Glutamatergic neuron (in vitro differentiated cells): ENCODE measurements at regions not wholly inside any gene's neighbourhood (a gene's known extent, or its start where the extent isn't known, plus 50 kb on each side); places are given as distances from the start of the nearest gene placed in this dataset.

Source experiments
- DNase-seq: peaks from one replicate; pipeline ENCODE4 v3.0.0; 2022
- H3K27ac Mint-ChIP-seq: one replicate; pipeline ENCODE4 v1.8.0; 2020; ENCODE audit warnings: mild to moderate bottlenecking, mixed read lengths, inconsistent platforms; ENCODE audit not compliant: unreplicated experiment
- H3K27me3 Mint-ChIP-seq: one replicate; pipeline ENCODE4 v1.8.0; 2020; ENCODE audit warnings: mild to moderate bottlenecking, moderate library complexity, mixed read lengths, inconsistent platforms; ENCODE audit not compliant: unreplicated experiment
- H3K36me3 Mint-ChIP-seq: one replicate; pipeline ENCODE4 v1.8.0; 2020; ENCODE audit warnings: mild to moderate bottlenecking, mixed read lengths, inconsistent platforms; ENCODE audit not compliant: unreplicated experiment
- H3K4me1 Mint-ChIP-seq: one replicate; pipeline ENCODE4 v1.8.0; 2020; ENCODE audit warnings: mild to moderate bottlenecking, low read depth, mixed read lengths, inconsistent platforms; ENCODE audit not compliant: unreplicated experiment
- H3K4me3 Mint-ChIP-seq: one replicate; pipeline ENCODE4 v1.8.0; 2020; ENCODE audit warnings: mild to moderate bottlenecking, mixed read lengths, inconsistent platforms; ENCODE audit not compliant: unreplicated experiment
- H3K9me3 Mint-ChIP-seq: one replicate; pipeline ENCODE4 v1.8.0; 2020; ENCODE audit warnings: mild to moderate bottlenecking, moderate library complexity, mixed read lengths, inconsistent platforms; ENCODE audit not compliant: unreplicated experiment
- TF ChIP-seq, protein P1 (sequence below): fragments of 200-600 bp; sonication (generic); IDR thresholded peaks from one replicate; pipeline ENCODE4 v1.5.0; 2021; ENCODE audit not compliant: partially characterized antibody, unreplicated experiment

DNA sequence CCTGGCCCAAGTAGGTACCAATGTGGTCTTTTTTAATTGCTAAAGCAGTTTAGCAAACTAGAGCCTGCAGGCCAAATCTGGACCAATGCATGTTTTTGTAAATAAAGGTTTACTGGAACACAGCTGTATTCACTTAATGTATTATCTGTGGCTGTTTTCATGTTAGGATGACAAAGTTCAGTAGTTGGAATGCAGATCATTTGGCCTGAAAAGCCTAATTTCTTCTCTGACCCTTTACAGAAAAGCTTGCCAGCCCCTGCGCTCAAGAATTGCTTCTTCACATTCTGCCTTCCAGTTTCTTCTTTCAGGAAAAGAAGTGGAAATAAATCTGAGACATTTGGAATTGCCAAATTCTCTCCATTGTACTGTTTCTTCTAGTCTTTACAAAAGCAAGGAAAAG is 90.0 kb upstream of the MC3R start:
- TF ChIP-seq, protein P1, sequence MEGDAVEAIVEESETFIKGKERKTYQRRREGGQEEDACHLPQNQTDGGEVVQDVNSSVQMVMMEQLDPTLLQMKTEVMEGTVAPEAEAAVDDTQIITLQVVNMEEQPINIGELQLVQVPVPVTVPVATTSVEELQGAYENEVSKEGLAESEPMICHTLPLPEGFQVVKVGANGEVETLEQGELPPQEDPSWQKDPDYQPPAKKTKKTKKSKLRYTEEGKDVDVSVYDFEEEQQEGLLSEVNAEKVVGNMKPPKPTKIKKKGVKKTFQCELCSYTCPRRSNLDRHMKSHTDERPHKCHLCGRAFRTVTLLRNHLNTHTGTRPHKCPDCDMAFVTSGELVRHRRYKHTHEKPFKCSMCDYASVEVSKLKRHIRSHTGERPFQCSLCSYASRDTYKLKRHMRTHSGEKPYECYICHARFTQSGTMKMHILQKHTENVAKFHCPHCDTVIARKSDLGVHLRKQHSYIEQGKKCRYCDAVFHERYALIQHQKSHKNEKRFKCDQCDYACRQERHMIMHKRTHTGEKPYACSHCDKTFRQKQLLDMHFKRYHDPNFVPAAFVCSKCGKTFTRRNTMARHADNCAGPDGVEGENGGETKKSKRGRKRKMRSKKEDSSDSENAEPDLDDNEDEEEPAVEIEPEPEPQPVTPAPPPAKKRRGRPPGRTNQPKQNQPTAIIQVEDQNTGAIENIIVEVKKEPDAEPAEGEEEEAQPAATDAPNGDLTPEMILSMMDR = no peak
- H3K9me3 Mint-ChIP-seq = peaks cover 3% of the 10 kb centered on the region
- no peaks in the 10 kb centered on the region for H3K27me3 Mint-ChIP-seq
- no peak for DNase-seq
- H3K36me3 Mint-ChIP-seq = no peaks in the 10 kb centered on the region
- no peak overlapping the region for H3K4me3 Mint-ChIP-seq
- no peak overlapping the region for H3K27ac Mint-ChIP-seq
- no peaks in the 10 kb centered on the region for H3K4me1 Mint-ChIP-seq

DNA sequence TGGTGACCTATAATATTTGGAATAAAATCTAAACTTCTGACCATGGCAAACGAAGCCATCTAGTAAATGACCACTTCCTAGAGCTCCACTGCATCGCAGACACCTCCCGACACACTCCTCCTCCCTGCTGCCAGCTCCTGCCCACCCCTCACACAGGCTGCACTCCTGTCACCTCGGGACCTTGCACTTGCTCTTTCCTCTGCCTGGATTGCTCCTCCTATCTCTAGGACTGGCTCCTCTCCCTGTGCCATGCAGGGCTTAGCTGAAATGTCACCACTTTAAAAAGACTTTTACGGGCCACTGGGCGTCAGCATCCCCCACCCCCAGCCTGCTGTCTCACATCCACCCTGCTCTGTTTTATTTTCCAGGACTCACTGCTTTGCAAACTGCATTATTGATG is 87.6 kb upstream of the MC3R start:
- Mint-ChIP-seq H3K4me3 (no peak overlapping the region), H3K27ac (no peak overlapping the region), H3K4me1 (no peaks in the 10 kb centered on the region), H3K9me3 (peaks cover 7% of the 10 kb centered on the region), H3K27me3 (no peaks in the 10 kb centered on the region), H3K36me3 (peaks cover 3% of the 10 kb centered on the region)
- TF ChIP-seq, protein P1 = no peak
- DNase-seq = no peak

DNA sequence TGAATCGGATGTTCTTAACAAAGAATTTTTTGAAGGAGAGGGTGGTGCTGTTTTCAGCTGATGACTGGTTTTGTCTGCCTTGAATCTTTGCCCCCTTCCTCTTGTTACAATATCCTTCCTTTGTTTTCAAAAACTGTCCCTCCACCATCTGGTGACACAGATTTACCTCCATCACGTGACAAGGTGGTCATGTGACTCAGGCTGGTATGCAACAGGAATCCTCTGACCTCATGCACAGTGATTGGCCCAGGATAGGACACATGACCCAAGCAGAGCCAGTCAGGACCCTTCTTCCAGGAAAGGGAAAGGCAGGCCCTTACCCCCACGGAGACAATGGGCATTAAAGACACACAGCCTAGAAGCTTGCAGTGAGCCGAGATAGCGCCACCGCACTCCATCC is 84.7 kb upstream of the MC3R start:
- Mint-ChIP-seq H3K27me3 (no peaks in the 10 kb centered on the region), H3K27ac (no peak overlapping the region), H3K9me3 (peaks cover 11% of the 10 kb centered on the region), H3K4me1 (no peaks in the 10 kb centered on the region), H3K4me3 (no peak overlapping the region), H3K36me3 (peaks cover 5% of the 10 kb centered on the region)
- TF ChIP-seq, protein P1 = no peak
- DNase-seq = no peak

DNA sequence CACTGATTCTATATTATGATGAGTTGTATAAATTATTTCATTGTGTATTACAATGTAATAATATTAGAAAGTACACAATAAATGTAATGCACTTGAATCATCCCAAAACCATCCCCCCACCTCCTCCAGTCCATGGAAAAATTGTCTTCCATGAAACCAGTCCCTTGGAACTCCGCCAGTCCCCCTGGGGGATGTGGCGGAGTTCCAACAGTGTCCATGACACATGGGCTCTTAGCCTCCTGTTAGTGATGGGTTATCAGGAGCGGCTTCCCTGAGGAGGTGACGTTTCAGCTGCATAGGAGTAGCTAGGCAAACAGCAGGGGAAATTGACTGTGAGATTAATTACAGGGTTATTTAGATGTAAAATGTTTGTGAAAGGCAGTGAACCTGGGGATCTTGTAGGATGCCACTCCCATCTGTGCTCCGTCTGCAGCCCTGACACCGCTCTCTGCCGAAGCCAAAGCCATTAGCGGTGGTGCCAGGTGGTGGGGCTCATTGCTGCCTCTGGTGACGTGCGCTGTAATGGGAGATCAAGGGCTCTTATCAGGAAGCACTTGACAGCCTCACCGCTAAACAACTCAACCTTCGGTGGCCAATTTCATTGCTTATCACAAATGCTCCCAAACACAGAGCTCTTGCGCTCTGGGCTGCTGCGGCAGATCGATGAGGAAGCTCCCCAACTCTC is 81.6 kb upstream of the MC3R start:
- Mint-ChIP-seq H3K36me3 (peaks cover 5% of the 10 kb centered on the region), H3K4me3 (no peak overlapping the region), H3K9me3 (peaks cover 11% of the 10 kb centered on the region), H3K27me3 (peaks cover 3% of the 10 kb centered on the region), H3K4me1 (no peaks in the 10 kb centered on the region), H3K27ac (no peak overlapping the region)
- TF ChIP-seq, protein P1 = no peak
- no peak for DNase-seq

DNA sequence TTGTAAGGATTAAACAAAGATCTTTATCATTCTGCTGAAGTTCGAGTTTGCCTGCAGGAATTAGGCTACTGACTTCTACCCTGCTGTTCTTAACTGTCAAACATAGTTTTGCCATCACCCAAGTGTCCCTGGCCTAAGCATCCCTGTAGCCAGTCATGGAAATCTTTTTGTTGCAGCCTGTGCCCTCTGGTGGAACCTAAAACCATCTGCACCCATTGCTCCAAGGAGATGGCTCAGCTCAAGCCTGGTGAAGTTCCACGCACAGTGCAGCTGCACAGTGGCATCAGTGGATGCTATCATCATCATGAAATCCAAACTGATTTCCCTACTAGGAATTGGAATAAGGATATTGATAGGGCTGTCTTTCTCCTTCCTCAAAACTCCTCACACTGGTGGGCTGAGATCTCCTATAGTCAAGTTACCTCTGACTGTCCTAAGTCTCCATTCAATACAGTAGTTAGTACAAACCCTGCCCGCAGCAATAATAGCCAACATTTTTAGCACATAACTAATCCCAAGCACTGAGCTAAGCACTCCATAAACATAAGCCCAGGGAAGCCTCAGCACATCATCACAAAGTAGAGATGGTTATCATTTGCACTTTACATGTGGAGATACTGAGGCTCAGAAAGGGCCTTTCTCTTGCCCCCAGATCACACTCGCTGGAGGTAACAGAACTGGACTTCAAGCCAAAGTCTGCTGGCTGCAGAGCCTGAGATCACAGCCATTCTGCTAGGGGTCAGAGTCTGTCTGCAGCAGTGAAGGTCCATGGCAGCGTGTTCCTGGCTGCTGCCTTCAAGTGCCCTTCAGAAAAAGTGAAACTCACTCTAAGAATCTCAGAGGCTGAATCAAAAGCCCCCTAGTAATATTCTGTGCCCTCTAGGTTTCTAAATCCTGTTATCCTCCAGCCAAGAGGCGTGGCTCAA is 77.2 kb upstream of the MC3R start:
- peaks cover 5% of the 10 kb centered on the region for H3K9me3 Mint-ChIP-seq
- peaks cover 4% of the 10 kb centered on the region for H3K27me3 Mint-ChIP-seq
- H3K4me3 Mint-ChIP-seq = no peak overlapping the region
- TF ChIP-seq, protein P1 = peak; percentile 47
- DNase-seq = no peak
- no peaks in the 10 kb centered on the region for H3K4me1 Mint-ChIP-seq
- no peak overlapping the region for H3K27ac Mint-ChIP-seq
- H3K36me3 Mint-ChIP-seq = no peaks in the 10 kb centered on the region
